ENCODE measurements at regions not wholly inside any gene's neighbourhood (a gene's known extent, or its start where the extent isn't known, plus 50 kb on each side); places are given as distances from the start of the nearest gene placed in this dataset.

DNA sequence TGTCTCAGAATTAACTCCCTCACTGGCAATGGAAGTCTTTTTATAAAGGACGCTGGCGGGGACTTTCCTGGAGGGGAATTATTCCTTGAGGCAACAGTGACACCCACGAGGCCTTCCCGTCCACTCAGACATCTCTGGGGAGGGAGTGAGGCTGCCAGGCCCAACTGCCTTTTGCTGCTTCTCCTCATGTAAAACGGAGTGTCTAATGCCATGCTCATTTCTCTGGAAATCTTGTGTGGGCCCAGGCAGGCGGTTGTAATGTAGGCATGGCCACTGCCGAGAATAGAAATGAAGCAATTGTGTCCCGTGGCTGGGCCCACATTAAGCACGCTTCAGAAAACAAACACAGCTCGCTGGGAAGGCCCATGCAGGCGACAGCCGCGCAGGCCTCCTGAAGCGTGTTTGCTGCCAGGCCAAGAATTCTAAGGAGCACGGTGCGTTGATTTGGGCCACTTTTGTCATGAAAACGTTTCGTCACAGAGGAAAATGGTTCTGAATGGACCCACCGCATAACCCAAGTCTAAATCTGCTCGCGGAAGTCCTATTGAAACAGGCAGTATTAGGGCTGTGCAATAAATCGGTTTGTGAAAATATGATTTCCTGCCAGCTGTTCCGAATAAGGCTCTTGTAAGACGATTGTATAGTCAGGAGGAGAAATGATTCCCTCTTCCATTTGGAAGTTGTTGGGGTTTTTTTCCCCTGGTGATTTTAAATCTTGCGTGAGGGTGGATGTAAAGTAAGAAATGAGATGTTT, 104.2 kb upstream of the CHST15 start:
- 59 to 76% (median 67%) methylated on average over 25 of the region's 25 CpGs for WGBS, 4 donors
- TF ChIP-seq, protein P1, sequence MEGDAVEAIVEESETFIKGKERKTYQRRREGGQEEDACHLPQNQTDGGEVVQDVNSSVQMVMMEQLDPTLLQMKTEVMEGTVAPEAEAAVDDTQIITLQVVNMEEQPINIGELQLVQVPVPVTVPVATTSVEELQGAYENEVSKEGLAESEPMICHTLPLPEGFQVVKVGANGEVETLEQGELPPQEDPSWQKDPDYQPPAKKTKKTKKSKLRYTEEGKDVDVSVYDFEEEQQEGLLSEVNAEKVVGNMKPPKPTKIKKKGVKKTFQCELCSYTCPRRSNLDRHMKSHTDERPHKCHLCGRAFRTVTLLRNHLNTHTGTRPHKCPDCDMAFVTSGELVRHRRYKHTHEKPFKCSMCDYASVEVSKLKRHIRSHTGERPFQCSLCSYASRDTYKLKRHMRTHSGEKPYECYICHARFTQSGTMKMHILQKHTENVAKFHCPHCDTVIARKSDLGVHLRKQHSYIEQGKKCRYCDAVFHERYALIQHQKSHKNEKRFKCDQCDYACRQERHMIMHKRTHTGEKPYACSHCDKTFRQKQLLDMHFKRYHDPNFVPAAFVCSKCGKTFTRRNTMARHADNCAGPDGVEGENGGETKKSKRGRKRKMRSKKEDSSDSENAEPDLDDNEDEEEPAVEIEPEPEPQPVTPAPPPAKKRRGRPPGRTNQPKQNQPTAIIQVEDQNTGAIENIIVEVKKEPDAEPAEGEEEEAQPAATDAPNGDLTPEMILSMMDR (IDR thresholded peaks at IDR 0.05) = no peak
- ATAC-seq (peak in 1 of 4 donors; percentile 30), DNase-seq (no peak)
- Histone ChIP-seq H3K4me3 (no peak overlapping the region), H3K9me3 (no peaks in the 10 kb centered on the region), H3K4me1 (peaks cover 0 to 21% (median 2%) of the 10 kb centered on the region in 12 donors), H3K27me3 (no peaks in the 10 kb centered on the region), H3K36me3 (no peaks in the 10 kb centered on the region), H3K27ac (peak overlapping the region in 6 of 12 donors; percentile 2 to 60 (median 28))
- intact Hi-C loops (cut with DNase I) = no loop called here

DNA sequence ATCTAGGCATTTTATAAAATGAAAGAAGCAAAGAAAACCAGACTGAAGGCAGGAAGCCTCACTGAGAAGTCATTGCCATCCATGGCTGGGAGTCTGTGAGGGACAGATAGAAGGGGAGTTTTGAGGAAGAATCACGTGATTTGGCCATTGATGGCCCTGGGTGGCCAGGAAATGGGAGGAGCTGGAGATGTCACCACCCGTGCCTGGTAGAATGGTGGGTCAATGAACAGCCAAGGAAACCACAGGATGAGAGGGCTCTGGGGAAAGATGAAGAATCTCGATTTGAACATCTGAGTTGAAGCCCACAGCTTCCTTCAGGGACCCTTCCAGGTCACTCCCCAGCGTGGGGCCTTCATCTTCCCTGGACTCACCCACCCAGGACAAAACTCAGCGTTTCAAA, 103.3 kb upstream of the CHST15 start:
- ATAC-seq (no peak), DNase-seq (no peak)
- TF ChIP-seq, protein P1 (IDR thresholded peaks at IDR 0.05) = no peak
- no peak for TF ChIP-seq POLR2A (IDR thresholded peaks at IDR 0.05)
- 35 to 49% (median 48%) methylated on average over 5 of the region's 5 CpGs for WGBS, 4 donors
- no peak overlapping the region for H3K4me3 ChIP-seq
- peaks cover 0 to 21% (median 2%) of the 10 kb centered on the region in 12 donors for H3K4me1 ChIP-seq
- no peaks in the 10 kb centered on the region for H3K36me3 ChIP-seq
- no peaks in the 10 kb centered on the region for H3K27me3 ChIP-seq
- H3K27ac ChIP-seq = peak overlapping the region in 5 of 12 donors; percentile 2 to 60 (median 30)
- no peaks in the 10 kb centered on the region for H3K9me3 ChIP-seq
- intact Hi-C loops (cut with DNase I) = no loop called here

DNA sequence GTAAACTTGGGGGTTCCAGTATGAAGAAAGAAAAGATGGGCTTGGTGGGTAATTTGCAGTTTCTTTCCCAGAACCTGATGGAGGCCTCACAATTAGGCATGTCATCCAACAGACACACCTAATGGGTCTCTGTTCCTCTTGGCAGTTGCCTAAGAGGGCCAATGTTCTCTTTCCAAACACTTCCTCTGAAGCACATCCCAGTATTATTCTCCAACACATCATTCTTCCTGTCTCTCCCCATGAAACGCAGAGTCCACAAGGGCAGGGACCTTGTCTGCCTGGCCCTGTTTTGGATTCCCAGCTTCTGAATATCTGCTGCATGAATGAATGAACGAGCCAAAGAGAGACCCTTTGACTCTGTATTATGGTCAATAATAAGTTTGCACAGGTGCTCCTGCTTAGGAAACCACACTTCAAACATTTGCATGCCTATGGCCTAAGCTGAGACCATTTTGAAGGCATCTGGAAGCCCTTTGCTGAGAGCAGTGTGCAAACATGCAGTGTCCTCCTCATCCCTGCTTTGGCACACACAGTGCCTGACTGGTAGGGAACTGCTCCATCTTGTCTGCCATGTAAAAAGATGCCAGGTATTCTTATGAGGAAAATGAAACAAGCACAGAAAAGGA, 100.9 kb upstream of the CHST15 start:
- intact Hi-C loops (cut with DNase I) = no loop called here
- no peaks in the 10 kb centered on the region for H3K27me3 ChIP-seq
- H3K9me3 ChIP-seq = peaks cover 0 to under 1% (median 0%) of the 10 kb centered on the region in 12 donors
- H3K36me3 ChIP-seq = no peaks in the 10 kb centered on the region
- H3K4me3 ChIP-seq = no peak overlapping the region
- H3K27ac ChIP-seq = no peak overlapping the region
- no peak for DNase-seq
- TF ChIP-seq, protein P1 (IDR thresholded peaks at IDR 0.05) = no peak
- TF ChIP-seq POLR2A (IDR thresholded peaks at IDR 0.05) = no peak
- peaks cover 0 to 21% (median 2%) of the 10 kb centered on the region in 12 donors for H3K4me1 ChIP-seq
- peak in 3 of 4 donors; percentile 42 to 57 (median 57) for ATAC-seq
- 50 to 73% (median 55%) methylated on average over 2 of the region's 2 CpGs for WGBS, 4 donors

DNA sequence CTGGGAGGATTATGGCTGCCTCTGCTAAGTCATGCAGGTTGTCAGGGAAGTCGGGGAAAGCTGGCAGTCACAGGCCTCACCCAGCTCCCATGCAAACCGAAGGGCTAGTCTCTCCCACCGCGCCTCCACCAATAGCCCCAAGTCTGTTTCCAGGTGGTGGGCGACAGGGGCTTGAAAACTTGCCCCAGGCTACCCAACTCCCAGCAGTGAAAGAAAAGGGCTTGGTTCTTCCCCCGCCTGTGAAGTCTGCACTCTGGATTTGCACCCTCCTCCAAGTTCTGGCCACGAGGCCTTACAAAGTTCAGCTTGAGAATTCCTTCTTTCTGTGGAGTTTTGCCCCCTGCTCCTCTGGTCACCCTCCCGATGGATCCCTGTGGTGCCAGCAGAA, 99.9 kb upstream of the CHST15 start:
- no peak for TF ChIP-seq POLR2A (IDR thresholded peaks at IDR 0.05)
- TF ChIP-seq, protein P1 (IDR thresholded peaks at IDR 0.05) = no peak
- Histone ChIP-seq H3K27ac (no peak overlapping the region), H3K27me3 (no peaks in the 10 kb centered on the region), H3K9me3 (peaks cover 0 to 3% (median 0%) of the 10 kb centered on the region in 12 donors), H3K4me3 (no peak overlapping the region), H3K36me3 (no peaks in the 10 kb centered on the region), H3K4me1 (peaks cover 0 to 21% (median 2%) of the 10 kb centered on the region in 12 donors)
- intact Hi-C loops (cut with DNase I) = no loop called here
- ATAC-seq (no peak), DNase-seq (no peak)
- 91 to 97% (median 94%) methylated on average over 8 of the region's 8 CpGs for WGBS, 4 donors
